DMS153 (cell line): ENCODE measurements at regions not wholly inside any gene's neighbourhood (a gene's known extent, or its start where the extent isn't known, plus 50 kb on each side); places are given as distances from the start of the nearest gene placed in this dataset.

Experiments used
- DNase-seq: peaks from one replicate; lab custom pipeline; 2025; lab: John Stamatoyannopoulos, UW

DNA sequence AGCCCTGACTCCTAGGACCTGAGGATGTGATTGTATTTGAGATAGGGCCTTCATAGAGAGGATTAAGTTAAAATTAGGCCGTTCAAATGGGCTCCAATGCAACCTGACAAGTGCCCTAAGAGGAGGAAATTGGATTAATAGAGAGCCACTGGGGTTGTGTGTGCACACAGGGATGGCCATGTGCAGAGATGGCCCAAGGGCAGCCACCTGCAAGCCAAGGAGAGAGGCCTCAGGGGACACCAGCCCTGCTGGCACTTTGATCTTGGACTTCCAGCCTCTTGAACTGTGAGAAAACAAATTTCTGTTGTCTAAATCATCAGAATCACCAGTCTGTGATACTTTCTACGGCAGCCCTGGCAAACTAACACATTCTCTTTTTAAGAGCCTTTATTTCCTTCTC is 598.8 kb downstream of the UTRN start:
- DNase-seq, result no peak

DNA sequence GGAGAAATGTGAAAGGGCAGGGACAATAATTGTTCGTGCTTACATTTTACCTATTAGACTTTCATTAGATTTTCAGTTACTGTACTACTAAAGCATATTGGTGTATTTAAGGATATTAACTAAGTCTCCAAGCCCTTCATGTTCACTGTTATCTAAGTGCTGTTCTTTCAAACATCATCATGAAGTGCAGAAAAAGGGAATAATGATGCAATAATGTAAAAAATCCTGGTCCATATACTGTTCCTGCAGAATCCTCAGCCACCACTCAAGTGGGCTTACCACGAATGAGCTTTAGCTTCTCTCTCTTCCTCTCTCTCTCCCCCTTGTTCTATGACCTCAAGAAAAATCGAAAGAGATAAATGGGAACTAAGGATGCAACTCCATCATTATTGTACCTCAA is 600.7 kb downstream of the UTRN start:
- DNase-seq, result no peak

DNA sequence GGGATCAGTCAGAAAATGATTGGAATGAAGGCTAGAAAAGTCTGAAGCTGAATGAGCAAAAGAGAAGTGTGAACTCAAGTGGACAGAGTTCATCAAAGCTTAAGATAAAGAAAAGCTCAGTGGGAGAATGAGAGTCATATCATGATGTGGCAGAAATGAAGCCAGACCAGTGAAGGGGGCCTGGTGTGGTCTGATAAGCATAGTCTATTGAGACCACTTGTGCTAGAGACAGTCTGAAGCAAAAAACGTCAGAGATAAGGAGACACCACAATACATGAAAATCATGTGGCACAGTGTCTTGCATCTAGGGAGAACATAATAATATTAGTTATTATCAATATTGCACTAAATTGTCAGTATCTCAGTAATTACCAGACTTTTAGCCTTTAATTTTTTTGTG is 601.5 kb downstream of the UTRN start:
- DNase-seq, result no peak

DNA sequence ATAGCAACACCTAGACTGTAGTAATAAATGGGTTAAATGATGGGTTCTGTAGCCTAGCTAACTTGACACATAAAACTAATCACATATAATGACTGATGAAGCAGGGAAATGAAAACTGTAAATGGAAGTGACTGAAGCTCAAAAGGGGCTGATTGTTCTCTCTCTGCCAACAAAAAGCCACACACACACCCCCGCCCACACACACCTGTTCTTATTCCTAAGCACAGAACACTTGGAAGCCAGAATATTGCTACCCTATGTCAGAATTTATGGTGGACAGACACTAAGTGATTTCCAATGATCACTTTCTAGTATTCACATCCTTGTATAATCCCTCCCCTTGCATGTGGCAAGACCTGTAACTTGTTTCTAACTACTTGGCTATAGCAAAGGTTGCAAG is 603.5 kb downstream of the UTRN start:
- no peak for DNase-seq

DNA sequence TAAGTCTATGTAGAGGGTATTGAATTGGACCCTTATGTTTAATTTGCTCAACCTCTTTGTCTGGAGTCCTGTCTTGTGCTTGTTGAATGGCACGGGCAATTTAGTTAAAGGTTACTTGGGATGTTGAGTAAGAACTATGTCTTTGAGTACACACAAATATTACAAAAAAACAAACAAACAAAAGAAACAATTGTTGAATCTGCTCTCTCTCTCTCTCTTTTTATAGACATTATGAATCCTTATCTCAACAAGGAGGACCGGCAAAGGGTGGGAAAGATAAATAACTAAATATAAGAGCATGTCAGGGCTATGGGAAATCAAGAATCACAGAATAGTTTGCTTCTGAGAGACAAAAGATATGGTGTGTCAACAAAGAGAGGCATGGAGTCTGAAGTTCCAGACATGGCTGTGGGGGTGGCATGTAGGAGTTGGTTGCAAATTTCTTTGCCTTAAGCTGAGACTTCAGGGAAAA is 608.6 kb downstream of the UTRN start:
- no peak for DNase-seq

DNA sequence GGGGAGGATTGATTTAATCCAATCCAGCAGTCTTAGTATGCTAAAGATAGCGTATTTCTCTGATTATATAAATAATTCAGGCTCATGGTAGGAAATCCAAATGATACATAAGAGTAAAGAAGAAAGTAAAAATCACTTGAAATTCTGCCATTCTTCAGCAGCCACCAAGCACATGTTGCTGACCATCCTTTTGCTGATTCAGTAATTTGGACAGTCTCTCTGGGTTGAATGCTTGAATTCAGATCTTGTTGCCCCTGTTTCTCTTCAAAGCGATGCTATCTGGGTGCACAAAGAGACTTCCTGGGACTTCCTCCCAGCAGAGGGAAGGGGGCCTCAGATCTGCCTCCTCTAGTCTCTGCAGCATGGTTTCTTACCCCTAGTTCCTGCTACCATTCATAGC is 609.1 kb downstream of the UTRN start:
- no peak for DNase-seq

DNA sequence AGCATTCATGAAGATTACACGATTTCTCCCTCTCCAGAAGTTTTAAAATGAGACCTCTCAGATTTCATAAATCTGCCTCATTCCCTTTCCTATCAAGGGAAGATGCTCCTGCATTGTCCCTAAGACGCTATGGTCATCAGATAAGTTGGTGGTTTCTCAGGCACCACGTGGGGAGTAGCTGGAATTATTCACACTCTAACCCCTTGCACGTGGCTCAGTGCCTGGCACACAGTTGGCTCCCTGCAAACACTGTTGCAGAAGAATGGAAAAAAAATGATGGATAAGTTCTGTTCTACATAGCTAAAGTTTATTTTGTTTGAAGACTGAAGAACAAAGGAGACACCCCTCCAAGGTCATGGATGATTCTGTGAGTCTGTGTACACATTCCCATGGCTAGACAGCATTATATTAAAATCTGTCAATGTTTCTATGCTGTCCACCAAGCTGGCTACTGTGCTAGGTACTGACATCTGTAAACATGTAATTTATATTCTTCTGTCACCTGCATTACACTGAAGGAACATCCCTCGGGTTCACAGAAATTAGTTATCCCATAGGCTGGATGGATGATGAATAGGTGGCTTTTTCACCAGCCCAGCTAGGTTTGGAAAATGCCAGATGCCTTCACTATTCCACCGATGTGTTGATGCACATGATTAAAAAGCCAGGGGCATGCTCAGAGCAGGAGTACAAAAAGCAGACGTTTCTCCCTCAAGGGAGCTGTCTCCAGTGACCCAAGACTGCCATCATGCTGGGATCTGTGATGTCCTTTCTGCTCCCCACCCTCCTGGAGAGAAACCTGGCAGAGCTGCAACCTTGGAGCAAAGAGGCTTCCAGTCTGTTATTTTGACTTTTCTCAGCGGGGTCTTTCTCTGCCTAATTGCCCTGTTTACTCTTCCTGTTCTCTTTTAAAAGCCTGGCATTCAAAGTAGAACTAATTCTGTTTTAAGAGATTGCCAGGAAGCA is 610.5 kb downstream of the UTRN start:
- DNase-seq, result no peak

DNA sequence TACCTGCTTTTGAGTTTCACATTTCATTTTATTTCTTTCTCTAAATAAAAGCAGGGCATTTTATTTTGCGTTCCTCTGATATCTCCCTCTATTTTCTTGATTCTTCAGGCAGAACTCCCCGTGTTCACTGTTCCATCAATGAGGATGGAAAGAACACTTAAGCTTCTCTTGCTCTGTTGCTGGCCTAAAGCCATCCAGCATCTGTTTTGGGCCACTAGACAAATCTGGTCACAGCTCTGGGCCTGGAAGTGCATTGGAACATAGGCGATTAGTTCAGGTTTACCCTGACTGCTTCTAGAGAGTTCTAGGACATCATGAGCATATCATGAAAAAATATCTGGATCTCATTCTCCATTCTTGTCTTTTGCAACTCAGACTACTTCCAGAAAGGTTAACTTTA is 611.2 kb downstream of the UTRN start:
- DNase-seq, result no peak

DNA sequence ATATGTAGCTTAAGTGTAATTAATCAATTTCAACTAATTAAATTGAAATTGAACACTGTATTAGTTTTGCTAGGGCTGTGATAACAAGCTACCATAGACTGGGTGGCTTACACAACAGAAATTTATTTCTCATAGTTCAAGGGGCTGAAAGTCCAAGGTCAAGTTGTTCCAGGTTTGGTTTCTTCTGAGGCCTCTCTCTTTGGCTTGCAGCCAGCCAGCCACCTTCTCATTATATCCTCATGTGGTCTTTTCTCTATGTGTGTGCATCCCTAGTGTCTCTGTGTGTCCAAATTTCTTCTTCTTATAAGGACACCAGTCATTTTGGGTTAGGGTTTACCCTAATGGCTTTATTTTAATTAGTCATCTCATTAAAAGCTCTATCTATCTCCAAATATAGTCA is 611.7 kb downstream of the UTRN start:
- no peak for DNase-seq

DNA sequence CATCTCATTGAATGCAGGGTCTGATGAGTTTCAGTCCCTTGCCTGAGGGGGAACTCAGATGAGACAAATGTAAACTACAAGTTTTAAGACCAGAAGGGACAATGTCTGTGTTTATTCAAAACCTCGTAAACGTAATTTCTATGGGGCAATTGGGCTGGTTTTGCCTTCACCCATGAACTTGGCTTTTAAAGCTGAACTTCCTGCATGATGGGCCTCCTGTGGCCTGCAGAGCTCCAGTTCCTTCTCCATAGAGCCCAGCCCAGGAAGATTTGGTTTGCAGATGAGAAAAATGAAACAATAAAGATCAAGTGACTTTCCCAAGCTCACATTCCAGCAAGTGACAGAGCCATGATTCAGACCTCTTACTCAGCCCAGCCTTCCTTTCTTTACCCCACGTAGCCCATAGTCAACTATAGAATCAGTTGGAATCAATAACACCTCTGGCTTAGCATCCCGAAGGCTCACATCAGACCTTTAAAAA is 612.3 kb downstream of the UTRN start:
- no peak for DNase-seq

DNA sequence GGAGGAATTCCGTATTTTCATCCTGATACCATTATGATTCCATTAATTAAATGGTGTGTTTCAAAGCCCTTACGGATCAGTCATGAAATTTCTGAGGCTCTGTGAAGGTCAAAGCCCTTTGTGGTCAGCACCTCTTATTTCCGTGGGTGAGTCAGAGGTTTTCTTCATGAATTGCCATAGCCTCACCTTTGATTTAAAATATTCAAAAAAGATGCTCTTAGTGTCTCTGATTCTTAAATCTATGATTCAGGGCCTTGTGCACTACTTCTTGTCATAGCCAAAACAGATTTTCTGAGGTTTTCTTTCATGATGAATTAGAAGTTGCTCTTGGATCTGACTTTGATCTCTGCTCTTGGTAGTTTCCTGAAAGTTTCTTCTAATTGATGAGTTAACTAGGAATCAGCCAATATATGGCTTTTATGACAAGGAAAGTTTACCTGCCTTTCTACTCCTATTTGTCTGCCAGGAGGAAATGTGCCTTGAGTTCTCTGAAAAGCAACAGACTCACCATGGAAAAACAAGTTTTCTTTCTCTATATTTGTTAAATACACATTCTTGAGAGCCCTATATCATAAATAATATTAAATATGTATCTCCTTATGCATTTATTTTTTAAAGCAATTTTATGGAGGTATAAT is 613.0 kb downstream of the UTRN start:
- no peak for DNase-seq

DNA sequence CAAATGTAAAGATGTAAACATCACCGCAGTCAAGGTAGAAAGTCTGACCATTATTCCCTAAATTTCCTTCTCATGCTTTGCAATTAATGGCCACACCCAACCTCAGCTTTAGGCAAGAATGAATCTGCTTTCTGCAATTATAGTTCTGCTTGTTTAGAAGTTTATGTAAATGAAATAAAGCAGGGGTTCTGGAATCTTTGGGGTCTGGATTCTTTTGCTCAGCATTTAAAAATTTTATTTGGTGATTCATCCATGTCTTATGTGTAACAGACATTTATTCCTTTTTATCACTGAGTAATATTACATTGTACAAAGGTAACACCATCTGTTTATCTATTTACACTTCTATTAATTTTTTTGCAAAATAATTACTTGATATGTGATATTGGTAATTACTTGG is 613.6 kb downstream of the UTRN start:
- DNase-seq, result no peak

DNA sequence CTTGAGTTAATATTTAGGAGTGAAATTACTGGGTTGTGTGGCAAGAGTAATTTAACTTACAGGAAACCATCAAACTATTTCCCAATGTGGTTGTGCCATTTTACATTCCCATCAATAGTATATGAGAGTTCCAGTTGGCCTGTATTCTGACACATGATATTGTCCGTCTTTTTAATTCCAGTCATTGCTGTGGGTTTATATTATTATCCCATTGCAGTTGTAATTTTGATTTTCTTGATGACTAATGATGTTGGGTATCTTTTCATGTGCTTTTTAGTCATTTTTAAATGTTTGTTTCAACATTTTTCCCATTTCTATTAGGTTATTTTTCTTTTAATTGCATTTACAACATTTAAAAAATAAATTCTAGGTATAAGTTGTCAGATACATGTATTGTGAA is 614.0 kb downstream of the UTRN start:
- DNase-seq, result no peak

DNA sequence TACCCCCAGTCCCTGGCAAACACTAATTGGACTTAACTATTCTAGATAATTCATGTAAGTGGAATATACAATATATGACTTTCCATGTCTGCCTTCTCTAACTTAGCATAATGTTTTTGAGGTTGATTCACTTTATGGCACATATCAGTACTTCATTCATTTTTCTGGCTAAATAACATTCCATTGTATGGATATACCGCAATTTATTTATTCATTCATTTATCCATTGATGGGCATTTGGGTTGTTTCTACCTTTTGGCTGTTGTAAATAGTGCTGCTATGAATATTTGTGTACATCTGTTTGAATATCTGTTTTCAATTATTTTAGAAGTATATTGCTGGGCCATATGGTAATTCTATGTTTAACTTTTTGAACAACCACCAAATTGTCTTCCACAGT is 616.3 kb downstream of the UTRN start:
- no peak for DNase-seq

DNA sequence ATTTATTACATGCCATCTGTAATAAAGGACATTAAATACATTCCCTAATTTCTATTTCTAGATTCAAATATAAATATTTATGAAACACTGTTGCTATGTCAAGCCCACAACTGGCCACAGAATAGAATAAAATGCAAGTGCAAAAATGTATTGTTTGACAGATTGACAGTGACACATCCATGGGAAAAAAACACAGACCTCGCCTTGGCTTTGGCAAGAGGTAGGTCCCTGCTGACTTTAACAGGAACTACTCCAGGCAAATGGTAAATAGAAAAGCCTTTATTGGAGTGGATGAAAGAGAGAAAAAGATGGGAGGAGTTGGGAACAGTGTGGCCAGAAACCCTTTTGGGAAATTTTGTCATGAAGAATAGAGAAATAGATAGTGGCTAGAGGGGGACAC is 622.9 kb downstream of the UTRN start:
- DNase-seq, result no peak

DNA sequence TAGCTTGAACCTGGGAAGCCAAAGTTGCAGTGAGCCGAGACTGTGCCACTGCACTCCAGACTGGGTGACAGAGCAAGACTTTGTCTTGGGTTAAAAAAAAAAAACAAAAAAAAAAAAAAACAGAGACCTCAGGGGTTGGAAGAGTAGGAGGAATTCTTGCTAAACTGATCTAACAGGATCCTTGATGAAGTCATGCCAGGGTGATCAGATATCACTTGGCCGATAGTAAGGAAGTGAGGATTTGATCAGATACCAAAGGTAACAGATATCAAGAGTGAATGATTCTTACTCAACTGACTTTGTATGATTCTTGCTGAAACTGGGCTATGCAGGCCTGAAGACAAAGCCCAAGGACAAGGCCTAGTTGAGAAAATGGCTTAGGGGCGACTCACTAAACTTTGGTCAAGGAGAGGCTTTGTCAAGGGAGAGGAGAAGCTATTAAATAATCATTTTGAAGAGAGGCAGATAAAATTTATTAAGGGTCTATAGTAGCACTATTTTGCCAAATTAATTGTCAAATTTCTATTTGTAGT is 624.7 kb downstream of the UTRN start:
- DNase-seq, result no peak

DNA sequence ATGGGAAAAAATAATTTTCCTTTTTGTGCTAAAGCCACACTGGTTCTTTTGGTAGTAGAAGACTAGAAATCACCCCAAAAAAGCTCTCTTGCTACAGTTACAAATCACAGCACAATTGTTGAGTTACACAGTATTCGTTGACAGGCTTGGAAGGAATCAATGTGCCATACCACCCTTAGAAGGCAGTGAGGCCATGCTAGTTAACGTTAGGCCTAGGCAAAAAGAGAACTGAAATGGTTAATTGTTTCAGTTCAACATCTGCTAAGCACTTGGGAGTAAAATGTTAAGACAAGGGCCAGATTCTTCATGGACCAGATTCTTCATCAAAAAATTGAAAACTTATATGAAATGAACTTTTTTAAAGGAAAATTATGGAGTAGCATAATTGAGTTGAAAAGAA is 626.2 kb downstream of the UTRN start:
- no peak for DNase-seq

DNA sequence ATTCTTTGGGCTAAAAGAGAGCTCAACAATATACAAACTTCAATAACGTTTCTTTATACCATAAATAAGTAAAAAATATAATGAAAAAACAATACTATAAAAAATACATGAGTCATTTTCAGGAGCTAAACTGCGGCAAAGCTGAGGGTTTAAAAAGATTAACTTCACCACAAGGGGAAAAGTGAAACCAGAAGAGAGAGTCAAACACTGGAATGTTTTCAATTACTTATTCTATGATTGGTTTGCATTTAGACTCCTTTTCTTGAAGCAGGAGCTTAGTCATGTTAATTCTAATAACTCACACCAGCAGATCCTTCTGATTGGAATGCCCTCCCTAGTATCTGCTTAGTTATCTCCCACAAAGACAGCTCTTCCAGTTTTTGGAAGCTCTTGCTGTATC is 627.3 kb downstream of the UTRN start:
- no peak for DNase-seq

DNA sequence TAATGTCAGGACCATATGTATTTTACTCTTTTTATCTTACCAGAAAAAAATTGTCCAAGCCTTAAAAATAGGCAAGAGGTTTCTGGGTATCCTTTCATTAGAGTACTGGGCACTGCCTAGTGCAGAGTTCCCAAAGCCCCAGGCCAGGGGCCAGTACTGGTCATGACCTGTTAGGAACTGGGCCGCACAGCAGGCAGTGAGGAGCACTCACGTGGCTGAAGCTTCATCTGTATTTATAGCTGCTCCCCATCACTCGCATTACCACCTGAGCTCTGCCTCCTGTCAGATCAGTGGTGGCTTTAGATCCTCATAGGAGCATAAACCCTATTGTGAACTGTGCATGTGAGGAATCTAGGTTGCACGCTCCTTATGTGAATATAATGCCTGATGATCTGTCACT is 632.9 kb downstream of the UTRN start:
- no peak for DNase-seq

DNA sequence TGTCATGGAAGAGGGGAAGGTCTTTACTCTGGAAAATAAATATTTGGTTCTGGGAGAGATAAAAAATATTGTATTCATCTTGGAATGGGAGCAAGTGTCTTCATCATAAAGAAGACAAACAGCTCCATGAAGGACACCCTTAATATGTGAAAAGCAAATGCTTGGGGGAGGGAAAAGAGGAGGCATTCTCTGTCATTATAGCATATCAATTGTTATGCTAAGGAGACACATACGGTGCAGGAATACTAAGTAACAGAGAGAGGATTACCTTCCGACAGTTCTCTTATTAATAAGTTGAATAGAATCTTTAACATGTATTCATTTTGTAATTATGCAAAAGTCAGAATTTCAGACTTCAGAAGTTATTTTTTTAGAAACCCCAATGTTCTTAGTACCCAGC is 634.4 kb downstream of the UTRN start:
- DNase-seq, result no peak

DNA sequence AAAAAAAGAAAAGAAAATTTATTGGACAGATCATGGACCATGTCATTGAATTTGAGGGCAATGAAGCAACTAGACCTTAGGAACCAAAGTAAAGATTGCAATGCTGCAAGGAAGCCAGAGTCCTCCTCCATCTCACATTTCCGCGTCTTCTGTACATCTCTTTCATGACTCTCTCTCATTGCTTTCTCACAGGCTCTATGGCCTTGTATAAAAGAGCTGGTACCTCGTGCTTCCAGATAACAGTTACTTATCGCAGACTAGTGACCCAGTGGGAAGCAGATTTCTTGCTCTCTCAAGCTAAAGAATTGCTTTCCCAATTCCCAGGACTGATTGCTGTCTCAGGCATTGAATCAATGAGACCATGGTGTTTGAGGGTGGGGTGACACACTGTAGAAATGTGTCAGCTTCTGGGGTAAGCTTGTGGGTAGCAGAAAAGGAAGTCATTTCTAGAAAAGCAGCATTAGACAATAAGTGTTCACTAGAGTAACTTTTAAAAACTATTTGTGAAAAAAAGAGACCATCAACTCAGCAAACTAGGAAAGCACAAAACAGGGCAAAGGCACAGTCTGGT is 635.3 kb downstream of the UTRN start:
- no peak for DNase-seq

DNA sequence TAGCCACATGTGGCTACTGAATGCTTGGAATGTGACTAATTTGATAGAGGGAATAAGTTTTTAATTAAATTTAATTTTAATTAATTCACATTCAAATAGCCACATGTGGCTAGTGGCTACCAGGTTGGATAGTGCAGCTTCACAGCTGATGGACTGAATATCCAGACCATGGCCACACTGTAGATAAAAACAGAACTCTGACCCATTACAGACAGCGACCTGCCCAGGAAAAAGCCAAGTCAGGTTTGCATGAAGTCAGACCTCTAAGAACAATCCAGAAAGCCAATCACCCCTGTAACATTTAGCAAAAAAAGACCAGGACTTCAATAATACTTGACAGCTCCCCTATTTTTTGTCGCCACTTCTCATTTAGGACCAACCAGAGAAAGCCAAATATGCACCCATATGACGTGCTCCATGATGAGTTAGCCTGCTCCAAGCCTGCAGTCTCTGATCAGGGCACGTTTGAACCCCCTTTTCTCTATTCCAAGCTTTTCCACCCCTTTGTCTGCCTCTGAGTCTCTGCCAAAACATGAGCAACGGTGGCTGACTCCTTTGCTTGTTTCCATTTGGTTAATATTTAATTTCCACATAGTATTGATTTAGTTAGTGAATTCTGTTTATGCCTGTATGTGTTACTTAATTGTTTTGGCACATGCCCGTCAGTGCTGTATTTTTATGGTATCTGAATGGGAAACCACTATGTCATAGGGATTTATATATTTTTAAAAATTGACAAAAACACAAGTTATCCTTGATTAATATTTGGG is 636.3 kb downstream of the UTRN start:
- DNase-seq, result no peak
